GM19395 (cell line): ENCODE measurements at regions not wholly inside any gene's neighbourhood (a gene's known extent, or its start where the extent isn't known, plus 50 kb on each side); places are given as distances from the start of the nearest gene placed in this dataset.

Experiments used
- ATAC-seq: cut with Tn5 transposase; IDR thresholded peaks from one replicate; pipeline ENCODE4 v1.9.1; 2021; ENCODE audit warnings: mild to moderate bottlenecking, moderate library complexity; ENCODE audit not compliant: unreplicated experiment

DNA sequence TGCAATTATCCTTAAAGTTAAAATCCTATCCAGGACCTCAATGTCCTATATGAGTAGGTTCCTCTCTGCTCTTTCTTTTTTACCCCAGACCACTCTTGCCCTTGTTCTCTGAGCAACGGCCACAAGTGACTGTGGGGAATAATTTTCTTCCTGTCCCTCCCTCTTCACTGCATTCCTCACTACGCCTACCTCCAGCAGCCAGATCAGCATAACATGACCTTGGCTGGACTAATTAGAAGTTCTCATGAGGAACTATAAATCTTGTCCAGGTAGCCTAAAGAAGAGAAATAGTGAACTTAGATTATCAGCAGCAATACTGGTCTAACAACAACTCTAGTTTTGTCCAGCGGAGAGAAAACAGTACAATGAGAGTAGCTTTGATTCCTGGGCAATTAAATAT lies 643.8 kb upstream of the KLHL29 start:
- no peak for ATAC-seq

DNA sequence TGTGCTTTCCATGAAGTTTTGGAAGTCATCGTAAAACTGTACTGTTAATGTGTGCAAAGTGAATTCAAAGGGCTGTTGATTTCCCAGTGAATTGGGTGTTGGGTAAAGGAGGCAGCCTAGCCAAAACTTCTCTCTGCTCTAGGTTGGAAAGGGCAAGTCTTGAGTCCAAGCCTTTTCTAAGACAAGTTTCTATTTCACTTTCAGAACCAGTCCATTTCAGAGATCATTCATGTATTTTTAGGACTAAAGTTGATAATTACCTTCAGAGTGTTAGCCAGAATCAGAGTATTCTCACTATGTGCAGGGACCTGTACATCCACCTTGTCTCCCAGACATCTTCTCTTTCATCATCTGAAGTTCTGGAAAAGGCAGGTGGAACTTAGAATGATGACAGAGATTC lies 636.1 kb upstream of the KLHL29 start:
- peak; percentile 78 for ATAC-seq

DNA sequence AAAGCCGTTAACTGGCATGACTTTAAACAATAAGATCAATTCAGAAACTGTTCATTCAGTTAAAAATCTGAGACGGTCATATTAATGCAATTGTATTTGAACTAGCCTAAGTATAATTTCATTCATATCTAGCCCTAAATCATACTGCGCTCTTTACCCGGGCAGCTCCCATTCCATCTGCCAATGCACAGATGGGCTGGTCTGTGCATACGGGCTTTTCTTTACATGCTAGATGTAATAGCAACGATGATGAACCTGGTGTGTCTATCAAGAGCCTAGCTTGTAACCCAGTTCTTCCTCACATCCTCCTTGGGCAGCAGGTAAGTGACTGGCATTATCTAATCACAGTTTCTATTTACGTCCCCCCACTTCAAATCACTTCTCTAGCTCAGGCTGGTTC lies 631.5 kb upstream of the KLHL29 start:
- no peak for ATAC-seq

DNA sequence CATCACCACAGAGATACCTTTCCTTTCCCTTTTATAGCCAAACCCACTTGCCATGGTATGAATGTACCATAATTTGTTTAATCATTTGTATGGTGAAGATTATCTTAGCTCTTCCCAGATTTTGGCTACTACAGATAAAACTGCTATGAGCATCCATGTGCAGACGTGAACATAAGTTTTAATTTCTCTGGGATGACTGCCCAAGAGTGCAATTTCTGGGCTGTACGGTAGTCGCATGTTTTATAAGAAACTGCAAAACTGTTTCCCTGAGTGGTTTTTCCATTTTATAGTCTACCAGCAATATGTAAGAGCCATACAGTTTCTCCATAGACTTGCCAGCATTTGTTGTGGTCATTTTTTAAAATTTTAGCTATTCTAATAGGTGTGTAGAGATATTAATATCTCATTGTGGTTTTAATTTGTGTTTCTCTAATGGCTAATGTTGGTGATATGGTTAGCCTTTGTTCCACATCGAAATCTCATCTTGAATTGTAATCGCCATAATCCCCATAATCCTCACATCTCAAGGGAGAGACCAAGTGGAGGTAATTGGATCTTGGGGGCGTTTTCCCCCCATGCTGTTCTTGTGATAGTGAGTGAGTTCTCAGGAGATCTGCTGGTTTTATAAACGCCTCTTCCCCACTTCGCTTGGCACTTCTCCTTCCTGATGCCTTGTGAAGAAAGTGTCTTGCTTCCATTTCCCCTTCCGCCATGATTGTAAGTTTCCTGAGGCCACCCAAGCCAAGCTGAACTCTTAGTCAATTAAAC lies 628.5 kb upstream of the KLHL29 start:
- ATAC-seq: no peak

DNA sequence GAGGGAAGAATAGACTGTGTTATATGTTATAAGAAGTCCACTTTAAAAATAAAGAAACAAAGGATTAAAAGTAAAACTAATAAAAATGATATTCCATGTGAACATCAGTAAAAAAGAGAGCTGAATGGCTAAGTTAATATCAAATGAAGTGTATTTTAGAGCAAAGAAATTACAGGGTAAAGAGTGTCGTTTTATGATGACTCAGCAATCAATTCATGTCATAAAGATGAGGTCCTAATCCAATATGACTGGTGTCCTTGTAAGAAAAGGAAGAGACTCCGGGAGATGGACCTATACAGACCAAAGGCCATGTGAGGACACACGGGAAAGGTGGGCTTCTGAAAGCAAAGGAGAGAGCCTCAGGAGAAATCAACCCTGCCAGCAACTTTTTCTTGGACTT lies 615.5 kb upstream of the KLHL29 start:
- ATAC-seq: no peak

DNA sequence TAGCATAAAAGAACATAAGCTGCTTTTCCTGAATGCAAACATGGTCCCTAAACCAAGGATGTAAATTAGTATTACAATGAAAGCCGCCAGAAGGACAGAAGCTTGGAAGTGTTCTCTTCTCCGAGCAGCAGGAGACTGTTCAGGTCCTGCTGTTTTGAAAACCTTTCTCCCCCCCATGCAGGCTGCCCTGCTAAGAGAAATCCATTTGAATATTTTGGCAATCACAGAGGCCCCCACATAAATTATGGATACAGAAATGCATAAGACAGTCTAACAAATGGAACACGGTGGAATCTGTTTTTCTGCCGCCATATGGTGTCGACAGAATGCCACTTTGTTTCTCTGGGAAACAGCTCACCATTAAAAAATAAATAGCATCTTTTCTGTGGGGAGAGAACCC lies 600.4 kb upstream of the KLHL29 start:
- no peak for ATAC-seq

DNA sequence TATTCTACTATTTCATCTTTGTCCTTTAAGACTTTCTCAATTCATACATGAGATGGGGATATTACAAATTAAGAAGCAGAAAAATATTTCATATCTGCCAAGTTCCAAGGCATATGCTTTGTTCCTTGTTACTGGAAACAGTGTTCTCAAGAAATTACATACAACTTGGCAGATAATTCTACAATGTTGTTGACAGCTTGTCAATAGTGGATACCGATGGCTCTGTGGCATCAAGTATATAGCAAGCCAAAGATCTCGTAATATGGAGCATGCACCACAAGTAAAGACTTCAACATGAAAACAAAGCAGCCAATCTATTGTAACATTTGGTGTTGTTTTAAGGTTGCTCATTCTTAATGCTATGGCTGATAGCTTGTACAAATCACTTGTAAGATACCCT lies 598.2 kb upstream of the KLHL29 start:
- ATAC-seq: no peak

DNA sequence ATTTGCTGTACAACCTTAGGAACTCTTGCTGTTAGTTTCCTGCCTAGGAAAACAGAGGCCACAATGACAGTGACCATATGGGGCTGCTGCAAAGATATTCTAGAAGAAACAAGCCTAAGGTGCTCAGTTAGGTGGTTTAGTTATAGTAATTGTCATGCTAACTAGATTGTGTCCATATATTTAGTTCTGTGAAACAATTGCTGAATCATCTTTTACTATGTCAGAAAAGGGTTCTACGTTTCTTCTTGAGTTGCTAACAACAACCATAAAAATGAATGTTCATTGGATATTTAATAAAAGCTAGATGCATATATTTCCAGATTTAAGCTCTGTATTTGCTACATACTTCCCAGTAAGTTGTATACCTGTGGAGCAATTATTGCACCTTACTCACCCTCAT lies 597.2 kb upstream of the KLHL29 start:
- ATAC-seq: no peak

DNA sequence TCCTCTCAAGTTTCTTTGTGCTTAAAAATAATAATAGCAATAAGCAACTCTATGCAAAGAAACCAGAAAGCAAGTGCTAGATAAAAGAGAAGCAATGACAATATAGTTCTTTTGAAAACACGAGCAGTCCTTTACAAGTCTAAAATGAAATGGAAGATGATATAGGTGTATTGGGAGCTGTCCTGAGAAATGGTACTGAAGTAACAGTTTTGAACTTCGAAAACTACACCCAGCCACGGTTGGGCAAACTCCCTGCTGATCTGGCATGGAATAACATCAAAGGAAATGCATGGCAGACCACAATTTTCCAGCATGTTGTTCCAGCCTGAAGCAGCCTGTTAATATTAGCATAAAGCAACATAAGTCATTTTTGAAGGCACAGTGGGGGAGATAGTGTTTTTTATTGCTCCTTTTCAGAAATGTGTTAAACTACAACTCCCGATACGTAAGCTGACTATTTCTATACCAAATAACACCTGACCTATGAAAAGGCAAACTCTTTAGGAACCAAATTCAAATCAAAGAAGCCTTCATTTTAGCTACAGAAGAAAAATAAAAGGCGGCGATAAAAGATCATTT lies 596.1 kb upstream of the KLHL29 start:
- ATAC-seq: no peak

DNA sequence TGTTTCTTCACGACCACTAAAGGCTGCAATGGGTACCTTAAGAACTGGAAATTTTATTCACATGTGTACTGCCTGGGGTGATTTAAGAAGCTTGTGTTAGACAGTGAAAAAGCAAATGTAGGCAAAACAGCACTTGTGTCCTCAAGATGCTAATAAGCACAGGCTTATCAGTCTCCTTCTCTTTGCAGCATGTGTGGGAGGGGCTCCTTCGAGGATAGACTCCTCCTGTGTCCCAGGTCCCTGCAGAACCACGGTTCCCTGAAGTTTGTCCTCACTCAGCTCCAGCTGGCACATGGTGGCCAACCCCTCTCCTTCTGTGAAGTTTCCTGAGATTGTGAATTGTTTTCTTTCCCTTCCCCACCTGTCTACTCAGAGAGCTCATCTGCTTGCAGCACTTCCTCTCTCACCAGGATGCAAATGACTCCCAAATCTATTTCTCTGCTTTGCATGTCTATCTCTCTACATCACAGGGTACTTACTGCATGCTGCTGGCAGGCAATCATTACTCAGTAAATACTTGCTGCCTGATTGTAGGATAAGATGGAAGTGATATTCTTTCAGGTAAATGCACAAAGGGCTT lies 589.6 kb upstream of the KLHL29 start:
- ATAC-seq: no peak

DNA sequence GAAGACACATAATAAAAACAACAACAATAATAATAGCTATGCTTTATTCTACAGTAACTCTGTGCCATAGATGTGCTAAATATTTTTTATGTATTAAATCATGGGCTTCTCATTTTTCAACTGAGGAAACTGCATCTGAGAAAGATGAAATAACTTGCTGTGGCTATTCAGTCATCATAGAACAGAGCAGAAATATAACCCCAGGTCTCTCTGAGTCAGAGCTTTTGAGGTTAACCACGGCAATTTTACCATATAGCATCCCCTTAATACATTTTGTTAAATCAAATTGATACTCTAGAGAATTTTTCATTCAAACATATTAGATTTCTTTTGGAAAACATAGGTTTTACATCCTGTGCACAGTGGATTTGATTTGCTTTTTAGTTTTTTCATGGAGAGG lies 586.6 kb upstream of the KLHL29 start:
- ATAC-seq: no peak

DNA sequence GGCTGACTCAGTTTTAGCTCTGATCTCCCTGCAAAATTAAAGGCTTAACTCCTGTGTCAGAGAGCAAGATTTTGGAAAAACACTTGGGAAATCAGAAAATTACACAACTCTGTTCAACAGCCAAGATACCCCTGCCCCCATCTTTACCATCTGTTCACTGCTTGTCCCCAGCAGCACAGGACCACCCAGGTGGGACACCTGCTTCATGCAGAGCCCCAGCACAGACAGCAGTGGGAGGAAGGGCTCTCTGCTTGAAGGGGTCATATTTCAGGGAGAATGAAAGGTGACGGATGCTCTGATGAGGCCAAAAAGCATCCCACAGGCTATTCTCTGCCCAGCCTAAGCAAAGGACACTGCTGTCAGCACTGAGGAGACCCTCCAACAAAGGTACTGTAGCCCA lies 584.6 kb upstream of the KLHL29 start:
- no peak for ATAC-seq

DNA sequence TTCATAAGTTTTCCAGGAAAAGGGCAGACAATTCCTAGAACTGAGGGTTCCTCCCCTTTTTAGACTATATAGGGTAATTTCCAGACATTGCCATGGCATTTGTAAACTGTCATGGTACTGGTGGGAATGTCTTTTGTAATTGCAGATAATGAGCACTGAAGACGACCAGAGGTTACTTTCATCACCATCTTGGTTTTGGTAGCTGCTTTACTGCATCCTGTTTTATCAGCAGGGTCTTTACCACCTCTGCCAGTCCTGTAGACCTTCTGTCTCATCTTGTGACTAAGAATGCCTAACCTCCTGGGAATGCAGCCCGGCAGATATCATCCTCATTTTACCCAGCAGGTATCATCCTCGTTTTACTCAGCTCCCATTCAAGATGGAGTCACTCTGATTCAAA lies 583.9 kb upstream of the KLHL29 start:
- ATAC-seq: no peak

DNA sequence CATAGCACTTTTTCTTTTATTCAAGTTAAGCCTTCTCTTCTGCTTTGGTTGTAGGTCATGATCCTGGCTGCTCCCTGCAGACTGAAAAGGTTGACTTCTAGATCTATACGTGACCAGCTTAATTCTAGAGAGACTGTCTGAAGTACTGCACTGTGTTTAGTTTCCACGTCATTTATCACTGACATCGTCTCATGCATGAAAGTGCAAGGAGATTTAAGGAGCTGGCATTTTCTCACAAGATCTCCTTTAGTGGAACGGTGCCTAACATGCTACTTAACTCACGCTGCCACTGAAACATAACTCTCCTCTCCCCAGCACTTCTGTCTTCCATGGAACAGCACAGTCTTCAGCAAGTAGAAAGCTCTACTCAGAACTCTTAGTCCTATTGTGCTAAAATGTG lies 583.0 kb upstream of the KLHL29 start:
- ATAC-seq: no peak

DNA sequence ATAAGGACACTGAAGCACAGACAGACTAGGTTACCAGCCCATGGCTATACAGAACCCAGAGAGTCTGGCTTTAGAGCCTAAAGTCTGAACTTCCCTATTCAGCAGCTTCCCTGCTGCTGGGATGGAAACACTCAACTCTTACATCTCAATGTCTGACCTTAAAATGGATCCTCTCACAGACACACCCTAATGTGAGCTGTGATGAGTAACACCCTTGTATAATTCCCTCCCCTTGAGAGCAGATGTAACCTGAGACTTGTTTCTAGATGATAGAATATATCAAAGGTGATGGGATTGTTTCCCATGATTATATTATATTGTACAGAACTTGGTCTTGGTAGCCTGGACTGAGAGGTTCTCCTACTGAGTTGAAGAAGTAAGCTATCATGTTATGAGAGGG lies 577.1 kb upstream of the KLHL29 start:
- no peak for ATAC-seq

DNA sequence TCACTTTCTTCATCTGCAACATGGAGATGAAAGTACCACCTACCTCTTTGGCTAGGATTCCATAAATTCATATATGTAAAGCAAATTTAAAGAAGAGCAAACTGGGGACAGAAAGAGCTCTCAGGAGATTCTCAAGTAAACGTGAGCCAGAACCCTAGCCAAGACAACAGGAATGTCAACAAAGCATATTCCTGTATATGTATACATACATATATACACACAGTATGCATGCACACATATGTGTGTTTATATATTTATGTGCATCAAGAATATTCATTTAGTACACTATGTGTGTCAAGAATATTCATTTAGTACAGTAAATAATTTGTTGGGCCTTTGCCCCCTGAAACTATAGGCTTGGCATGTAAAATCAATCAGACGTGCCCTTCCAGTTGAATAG lies 574.4 kb upstream of the KLHL29 start:
- no peak for ATAC-seq

DNA sequence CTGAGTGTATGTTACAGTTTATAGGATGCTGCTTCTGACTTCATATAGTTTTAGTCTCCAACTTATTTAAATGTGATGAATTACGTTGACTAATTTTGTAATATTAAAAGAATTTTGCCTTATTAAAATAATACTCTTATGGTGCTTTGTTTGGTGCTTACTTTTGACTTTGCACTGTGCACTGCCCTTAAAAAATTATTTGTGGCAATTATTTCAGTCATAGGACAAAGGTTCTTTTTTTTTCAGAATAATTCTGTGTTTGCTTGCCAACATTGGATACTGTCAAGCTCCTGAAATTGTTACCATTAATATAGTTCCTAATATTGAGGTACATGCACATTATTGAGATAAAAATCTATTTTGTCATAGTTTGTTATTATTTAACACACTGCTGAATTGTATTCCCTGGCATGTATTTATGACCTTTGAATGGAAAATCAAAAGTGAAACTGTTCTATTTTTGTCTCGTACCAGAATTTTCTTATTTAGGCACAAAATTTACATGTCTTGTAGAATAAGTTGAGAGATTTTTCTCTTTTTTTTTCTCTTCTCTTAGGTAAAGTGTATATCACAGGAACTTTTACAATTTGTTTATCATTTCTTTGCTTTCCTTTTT lies 572.8 kb upstream of the KLHL29 start:
- no peak for ATAC-seq

DNA sequence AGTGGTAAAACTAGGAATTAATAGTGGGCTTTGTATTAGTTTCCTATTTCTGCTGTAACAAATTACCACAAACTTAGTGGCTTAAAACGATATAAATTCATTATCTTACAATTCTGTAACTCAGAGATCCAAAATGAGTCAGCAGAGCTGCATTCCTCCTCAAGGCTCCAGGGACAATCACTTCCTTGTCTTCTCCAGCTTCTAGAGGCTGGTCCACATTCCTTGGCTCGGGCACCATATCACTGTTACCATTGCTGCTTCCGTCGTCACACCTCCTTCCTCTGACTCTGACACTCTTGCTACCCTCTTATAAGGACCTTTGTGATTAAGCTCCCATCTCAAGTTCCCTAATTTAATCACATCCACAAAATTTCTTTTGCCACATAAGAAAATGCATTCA lies 567.8 kb upstream of the KLHL29 start:
- ATAC-seq: no peak

DNA sequence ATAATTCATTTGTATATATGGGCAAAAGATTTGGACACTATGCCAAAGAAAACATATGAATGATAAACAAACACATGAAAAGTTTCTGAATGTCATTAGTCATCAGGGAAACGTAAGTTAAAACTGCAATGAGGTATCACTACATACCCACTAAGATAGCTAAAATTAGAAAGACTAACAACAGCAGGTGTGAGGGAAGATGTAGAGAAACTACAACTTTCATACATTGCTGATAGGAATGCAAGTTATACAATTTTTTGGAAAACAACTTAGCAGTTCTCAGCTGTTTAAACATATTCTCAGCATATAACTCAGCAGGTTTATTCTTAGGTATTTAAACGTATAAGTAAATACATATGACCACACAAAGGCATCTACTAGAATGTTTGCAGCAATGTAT lies 563.5 kb upstream of the KLHL29 start:
- ATAC-seq: no peak

DNA sequence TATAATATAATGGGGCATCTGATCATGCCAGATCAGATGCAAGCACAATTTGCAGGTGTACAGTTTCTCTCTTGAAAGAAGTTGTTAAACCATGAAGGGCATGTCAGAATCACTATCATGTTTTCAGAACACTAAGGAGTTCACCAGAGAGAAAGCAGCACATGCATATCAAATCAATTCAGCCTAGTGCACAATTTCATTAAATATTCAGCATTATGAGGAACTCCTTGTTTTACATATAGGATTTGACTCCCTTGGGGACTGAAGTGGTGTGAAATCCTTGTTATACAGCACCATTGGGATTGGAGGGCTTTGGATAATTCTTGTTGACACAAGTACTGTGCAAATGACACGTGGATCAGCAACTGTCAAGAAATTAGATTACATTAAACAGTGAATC lies 562.1 kb upstream of the KLHL29 start:
- ATAC-seq: no peak

DNA sequence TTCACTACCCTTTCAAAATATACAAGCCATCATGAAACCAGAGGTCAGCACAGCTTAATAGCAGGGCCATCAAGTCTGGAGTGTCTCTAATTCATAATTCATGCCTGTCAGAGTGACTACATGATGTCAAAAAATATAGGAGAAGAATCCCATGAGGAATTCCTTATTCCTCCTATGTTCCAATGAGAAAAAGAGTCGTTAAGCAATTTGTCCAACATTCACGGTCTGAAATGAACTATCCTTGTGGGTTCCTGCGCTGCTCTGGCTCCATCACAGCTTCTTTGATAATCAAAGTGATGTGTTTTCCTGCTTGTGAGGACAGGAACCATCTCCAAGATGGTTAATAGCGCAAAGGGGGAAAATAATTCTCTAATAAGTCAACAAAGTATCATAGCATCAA lies 560.4 kb upstream of the KLHL29 start:
- ATAC-seq: no peak

DNA sequence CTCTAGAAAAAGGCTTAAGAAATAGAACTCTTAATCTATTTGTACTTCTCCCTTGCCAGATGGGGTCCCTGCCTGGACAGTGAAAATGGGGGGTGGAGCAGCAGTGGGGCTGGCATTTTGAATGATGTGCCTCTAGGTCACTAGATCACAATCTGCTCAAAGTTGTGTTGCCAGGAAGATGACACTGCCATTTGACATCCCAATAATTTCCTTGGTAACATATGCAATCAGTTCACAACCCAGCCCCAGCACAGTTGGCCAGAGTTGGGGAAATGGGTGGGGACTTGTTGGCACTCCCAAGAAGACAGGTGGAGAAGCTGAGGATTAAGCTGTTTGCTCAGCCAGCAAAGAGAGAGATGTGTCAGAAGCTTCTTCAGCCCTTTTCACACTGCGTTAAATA lies 558.3 kb upstream of the KLHL29 start:
- no peak for ATAC-seq
